Effector memory CD4-positive, alpha-beta T cell (primary cell): ENCODE measurements at regions not wholly inside any gene's neighbourhood (a gene's known extent, or its start where the extent isn't known, plus 50 kb on each side); places are given as distances from the start of the nearest gene placed in this dataset.

Experiments
- DNase-seq, 3 donors: peaks; one replicate each; pipeline ENCODE4 v3.0.0-alpha.2; 2020
- H3K27ac ChIP-seq: 2 replicates; pipeline ENCODE4 v1.7.0; 2013; ENCODE audit warnings: mild to moderate bottlenecking, low read length, moderate library complexity; ENCODE audit not compliant: insufficient read depth, poor library complexity, severe bottlenecking
- H3K27me3 ChIP-seq: replicated peaks from 2 replicates; pipeline ENCODE4 v1.7.0; 2013; ENCODE audit warnings: mild to moderate bottlenecking, low read length; ENCODE audit not compliant: insufficient read depth, control insufficient read depth, poor library complexity, severe bottlenecking
- H3K36me3 ChIP-seq: 2 replicates; pipeline ENCODE4 v1.7.0; 2013; ENCODE audit warnings: mild to moderate bottlenecking, low read length, moderate library complexity; ENCODE audit not compliant: control insufficient read depth, insufficient read depth
- H3K4me1 ChIP-seq: 2 replicates; pipeline ENCODE4 v1.7.0; 2013; ENCODE audit warnings: low read length, mild to moderate bottlenecking; ENCODE audit not compliant: control insufficient read depth, insufficient read depth, poor library complexity, severe bottlenecking
- H3K4me3 ChIP-seq: 2 replicates; pipeline ENCODE4 v1.7.0; 2013; ENCODE audit warnings: low read length, low read depth, mild to moderate bottlenecking; ENCODE audit not compliant: insufficient read depth, poor library complexity, severe bottlenecking
- H3K9me3 ChIP-seq: 2 replicates; pipeline ENCODE4 v1.7.0; 2013; ENCODE audit warnings: mild to moderate bottlenecking, low read length, moderate library complexity; ENCODE audit not compliant: control insufficient read depth

DNA sequence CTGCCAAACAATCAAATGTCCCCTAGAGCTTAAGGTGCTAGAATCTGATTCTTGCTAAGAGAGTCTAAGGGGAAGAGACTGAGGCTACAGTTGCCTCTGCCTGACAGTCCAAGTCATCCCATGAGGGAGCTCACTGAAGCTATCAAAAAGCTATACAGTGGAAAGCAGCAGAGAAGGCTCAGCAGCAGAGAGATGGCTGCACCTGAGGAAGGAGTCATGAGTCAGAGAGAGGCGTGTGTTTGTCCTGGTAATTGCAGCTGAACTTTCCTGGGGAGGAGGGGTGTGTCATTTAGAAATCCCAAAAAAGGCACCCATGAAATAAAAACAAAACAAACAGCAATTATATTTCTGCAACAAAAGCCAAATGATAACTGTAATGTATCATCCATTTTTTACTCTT is 305.2 kb upstream of the UBE2E3 start:
- Histone ChIP-seq H3K4me3 (no peak overlapping the region), H3K4me1 (no peaks in the 10 kb centered on the region), H3K27ac (no peak overlapping the region), H3K36me3 (no peaks in the 10 kb centered on the region), H3K9me3 (no peaks in the 10 kb centered on the region), H3K27me3 (no peaks in the 10 kb centered on the region)
- DNase-seq = no peak

DNA sequence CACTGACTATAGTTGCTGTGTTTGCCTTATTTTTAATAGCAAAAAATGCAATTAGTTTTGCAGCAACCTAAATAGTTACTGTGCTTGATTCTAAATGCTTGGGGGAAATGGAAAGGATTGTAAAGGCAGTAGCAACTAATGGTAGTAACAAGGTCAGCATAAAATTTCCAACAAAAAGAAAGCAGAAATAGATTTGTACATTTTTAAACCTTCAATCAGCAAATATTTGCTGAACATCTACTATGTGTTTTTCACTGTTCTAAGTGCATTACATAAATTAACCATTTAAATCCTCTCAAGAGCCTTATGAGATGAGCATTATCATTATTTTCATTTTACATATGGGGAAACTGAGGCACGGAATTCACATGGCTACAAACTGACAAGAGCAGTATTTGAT is 308.0 kb upstream of the UBE2E3 start:
- Histone ChIP-seq H3K4me3 (no peak overlapping the region), H3K36me3 (no peaks in the 10 kb centered on the region), H3K4me1 (no peaks in the 10 kb centered on the region), H3K27me3 (no peaks in the 10 kb centered on the region), H3K9me3 (no peaks in the 10 kb centered on the region), H3K27ac (no peak overlapping the region)
- no peak for DNase-seq

DNA sequence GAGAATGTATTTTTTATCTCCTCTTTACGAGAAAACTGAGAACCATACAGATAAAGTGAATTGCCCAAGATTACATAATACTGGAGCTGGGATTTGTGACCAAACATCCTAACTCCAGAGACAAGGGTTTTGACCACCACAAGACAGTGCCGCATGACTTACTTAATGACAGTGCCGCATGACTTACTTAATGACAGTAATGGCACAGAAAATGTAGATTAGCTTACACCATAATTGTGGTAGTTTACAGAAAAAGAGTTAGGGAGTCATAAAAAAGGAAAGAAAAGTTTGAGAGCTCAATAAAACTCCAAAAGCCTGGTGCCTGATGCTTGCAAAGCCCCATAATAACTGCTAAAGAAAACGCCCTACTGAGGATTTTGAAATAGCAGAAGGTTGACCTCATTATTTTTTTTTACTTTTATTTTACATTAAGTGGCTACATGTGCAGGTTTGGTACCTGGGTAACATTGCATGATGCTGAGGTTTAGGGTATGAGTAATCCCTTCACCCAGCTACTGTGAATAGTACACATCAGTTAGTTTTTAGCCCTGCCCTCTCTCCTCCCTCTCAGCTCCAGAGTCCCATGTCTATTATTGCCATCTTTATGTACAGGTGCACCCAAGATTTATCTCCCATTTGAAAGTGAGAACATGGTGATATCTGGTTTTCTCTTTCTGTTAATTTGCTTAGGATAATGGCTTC is 310.0 kb upstream of the UBE2E3 start:
- no peaks in the 10 kb centered on the region for H3K36me3 ChIP-seq
- H3K27me3 ChIP-seq = no peaks in the 10 kb centered on the region
- H3K27ac ChIP-seq = no peak overlapping the region
- H3K4me1 ChIP-seq = no peaks in the 10 kb centered on the region
- no peaks in the 10 kb centered on the region for H3K9me3 ChIP-seq
- no peak for DNase-seq
- no peak overlapping the region for H3K4me3 ChIP-seq

DNA sequence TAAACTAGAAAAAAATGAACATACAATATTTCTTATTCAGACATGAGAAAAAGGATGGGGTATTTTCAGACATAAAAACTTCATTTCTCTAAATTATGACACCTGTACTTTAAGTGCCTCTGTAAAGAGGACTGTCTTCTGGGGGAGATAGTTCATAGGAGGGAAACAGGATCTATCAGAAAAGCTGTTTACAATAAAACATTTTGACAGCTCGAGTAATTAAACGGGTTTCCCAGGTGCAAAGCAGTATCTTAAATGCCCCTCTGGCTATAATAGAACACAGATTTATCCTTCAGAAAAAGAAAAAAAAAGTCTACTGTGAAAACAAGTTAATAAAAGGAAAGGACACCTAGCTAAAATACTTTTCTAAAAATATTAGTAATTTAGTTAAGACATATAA is 311.4 kb upstream of the UBE2E3 start:
- no peaks in the 10 kb centered on the region for H3K27me3 ChIP-seq
- H3K36me3 ChIP-seq = no peaks in the 10 kb centered on the region
- H3K4me1 ChIP-seq = no peaks in the 10 kb centered on the region
- H3K9me3 ChIP-seq = no peaks in the 10 kb centered on the region
- H3K27ac ChIP-seq = no peak overlapping the region
- DNase-seq = no peak
- no peak overlapping the region for H3K4me3 ChIP-seq

DNA sequence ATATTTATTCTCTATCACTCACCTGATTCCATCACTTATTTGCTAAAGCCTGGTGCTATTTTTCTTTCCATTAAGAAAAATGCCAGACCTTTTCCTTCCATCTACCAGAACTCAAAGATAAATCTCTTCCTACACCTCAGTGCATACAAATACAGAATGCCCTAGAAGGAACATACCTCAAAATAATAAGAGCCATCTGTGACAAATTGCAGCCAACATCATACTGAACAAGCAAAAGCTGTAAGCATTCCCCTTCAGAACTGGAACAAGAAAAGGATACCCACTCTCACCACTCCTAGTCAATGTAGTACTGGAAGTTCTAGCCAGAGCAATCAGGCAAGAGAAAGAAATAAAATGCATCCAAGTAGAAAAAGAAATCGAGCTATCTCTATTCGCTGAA is 315.9 kb upstream of the UBE2E3 start:
- H3K4me3 ChIP-seq = no peak overlapping the region
- H3K27me3 ChIP-seq = no peaks in the 10 kb centered on the region
- DNase-seq = no peak
- H3K9me3 ChIP-seq = no peaks in the 10 kb centered on the region
- H3K4me1 ChIP-seq = no peaks in the 10 kb centered on the region
- no peak overlapping the region for H3K27ac ChIP-seq
- H3K36me3 ChIP-seq = no peaks in the 10 kb centered on the region

DNA sequence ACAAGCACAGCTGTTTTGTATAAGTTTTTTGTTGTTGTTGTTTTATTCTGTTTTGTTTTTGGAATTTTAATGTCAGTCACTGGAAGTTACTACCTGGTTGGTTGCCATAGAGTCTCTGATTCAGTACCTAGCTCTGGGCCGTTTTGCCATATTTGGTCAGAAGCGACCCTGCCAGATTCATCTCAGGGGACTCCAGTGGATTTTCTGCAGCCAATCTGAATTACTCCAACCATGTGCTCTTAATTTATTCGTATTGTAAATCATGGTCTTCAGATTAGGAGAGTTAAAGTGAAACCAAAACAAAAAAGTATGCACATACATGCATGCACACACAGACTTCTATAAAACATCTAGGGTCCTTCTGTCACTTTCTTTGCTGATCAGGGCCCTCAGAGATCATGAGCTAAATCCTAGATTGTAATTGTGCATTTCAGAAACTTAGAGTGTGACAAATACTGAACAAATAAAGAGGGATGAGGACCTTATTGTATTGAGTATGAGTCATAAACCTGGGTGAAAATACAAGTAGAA is 317.4 kb upstream of the UBE2E3 start:
- H3K4me1 ChIP-seq = no peaks in the 10 kb centered on the region
- H3K4me3 ChIP-seq = no peak overlapping the region
- H3K27ac ChIP-seq = no peak overlapping the region
- no peaks in the 10 kb centered on the region for H3K9me3 ChIP-seq
- no peaks in the 10 kb centered on the region for H3K36me3 ChIP-seq
- no peaks in the 10 kb centered on the region for H3K27me3 ChIP-seq
- no peak for DNase-seq

DNA sequence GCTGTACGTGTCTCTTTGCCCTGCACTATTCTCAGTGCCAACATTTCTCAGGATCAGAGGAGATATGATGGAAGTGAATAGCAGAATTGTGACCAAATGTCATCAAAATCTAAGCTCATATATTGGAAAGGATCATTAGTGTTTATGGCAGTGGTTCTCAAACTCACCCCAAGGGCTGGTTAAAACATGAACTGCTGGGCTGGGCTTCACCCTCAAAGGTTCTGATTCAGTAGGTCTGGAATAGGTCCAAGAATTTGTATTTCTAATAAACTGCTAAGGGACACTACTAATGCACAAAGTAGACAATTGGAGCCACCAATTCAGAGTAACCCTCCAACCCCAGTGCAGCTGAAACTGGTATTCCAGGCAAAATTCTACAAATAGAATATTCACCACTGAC is 317.9 kb upstream of the UBE2E3 start:
- no peaks in the 10 kb centered on the region for H3K36me3 ChIP-seq
- DNase-seq = no peak
- H3K4me3 ChIP-seq = no peak overlapping the region
- H3K27ac ChIP-seq = no peak overlapping the region
- no peaks in the 10 kb centered on the region for H3K27me3 ChIP-seq
- no peaks in the 10 kb centered on the region for H3K9me3 ChIP-seq
- H3K4me1 ChIP-seq = no peaks in the 10 kb centered on the region

DNA sequence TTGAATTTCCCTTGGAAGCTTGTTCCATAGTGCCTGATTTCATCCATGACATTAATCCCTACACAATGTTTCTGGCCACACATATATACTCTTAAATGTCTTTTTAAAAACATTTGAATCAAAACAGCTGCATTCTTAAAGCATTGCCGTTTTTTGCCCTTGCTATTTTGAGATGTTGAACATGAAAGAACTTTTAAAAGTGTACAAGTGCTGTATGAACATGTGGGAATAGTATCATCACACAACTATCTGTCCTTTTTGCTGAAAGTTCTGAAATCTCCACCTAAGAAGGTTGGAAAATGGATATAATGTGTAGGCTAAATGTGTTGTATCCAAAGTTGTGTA is 318.7 kb upstream of the UBE2E3 start:
- Histone ChIP-seq H3K4me1 (no peaks in the 10 kb centered on the region), H3K27me3 (no peaks in the 10 kb centered on the region), H3K36me3 (no peaks in the 10 kb centered on the region), H3K4me3 (no peak overlapping the region), H3K27ac (no peak overlapping the region), H3K9me3 (no peaks in the 10 kb centered on the region)
- no peak for DNase-seq

DNA sequence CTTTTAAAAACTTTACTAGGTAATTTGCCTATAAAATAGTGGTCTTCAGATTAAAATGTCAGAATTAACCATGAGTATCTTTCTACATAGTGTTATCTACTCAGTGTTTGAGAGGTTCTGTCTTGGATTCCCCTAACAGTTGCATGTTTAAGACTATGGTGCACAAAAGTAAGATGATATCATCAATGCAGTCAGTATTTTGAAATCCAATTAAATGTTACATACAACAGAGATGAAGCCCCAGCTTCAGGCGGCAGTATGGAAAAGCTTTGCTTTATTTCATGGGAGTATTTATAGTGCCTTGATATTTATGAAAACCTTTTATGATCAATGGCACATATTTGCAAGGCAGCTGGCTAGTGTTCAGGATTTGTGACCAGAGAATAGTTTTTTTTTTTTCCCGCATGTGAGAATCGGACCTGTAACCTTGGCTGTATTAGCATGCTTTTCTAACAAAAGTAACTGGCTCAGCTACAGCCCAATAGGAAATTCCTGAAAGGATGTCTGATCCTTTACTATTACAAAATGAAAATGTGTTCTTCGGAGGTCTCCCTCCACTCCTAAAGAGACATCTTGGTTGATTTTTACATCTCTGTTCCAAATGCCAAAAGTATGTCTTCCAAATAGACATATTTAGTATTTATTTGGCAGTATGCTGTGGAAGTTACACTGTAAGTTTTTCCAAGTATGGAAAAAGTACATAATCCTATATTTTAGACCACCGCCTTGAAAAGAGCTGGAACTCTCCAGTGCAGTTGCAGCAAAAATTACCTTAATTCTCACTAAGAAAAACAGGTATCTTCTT is 319.3 kb upstream of the UBE2E3 start:
- no peaks in the 10 kb centered on the region for H3K4me1 ChIP-seq
- H3K27ac ChIP-seq = no peak overlapping the region
- DNase-seq = no peak
- no peaks in the 10 kb centered on the region for H3K9me3 ChIP-seq
- no peaks in the 10 kb centered on the region for H3K36me3 ChIP-seq
- H3K27me3 ChIP-seq = no peaks in the 10 kb centered on the region
- H3K4me3 ChIP-seq = no peak overlapping the region

DNA sequence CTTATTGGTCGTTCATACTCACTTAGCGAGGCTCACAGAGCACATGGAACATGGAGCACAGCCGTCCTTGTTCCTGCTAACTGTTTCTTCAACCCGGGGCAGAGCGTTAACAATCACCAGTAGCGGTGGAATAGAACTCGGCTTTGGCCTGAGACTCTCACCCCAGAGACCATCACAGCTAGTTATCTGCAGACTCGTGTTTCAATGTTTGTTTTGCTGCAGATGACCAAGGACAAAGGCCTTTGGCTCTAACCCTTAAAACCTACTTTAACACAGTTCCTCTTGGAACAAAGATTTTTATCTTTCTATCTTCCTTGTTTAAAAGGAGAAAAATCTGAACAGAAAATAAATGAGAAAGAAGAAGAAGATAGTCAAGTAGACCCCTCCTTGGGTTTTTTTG is 320.2 kb upstream of the UBE2E3 start:
- no peak overlapping the region for H3K27ac ChIP-seq
- H3K4me1 ChIP-seq = no peaks in the 10 kb centered on the region
- H3K27me3 ChIP-seq = no peaks in the 10 kb centered on the region
- no peak overlapping the region for H3K4me3 ChIP-seq
- no peak for DNase-seq
- no peaks in the 10 kb centered on the region for H3K36me3 ChIP-seq
- no peaks in the 10 kb centered on the region for H3K9me3 ChIP-seq
